ENCODE measurements at regions not wholly inside any gene's neighbourhood (a gene's known extent, or its start where the extent isn't known, plus 50 kb on each side); places are given as distances from the start of the nearest gene placed in this dataset.

DNA sequence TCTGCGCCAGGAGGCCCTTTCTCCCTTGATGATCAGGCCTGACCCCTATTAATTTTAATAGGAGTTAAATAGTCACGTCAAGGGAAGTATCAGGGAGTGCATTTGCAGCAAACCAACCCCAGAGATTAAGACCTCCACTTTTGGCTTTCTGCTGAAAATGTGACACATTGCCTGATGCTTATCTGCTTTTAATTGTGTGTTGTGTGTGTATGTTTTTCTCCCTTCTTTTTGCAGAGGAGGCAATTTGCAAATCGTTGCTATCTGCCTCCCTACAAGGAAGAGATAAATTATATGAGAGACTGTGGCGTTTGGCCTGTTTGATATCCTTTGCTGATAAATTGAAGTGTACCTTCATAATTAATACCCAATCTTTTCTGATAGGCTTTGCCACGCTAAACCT is 822.9 kb downstream of the VRK1 start:
- DNase-seq: no peak

DNA sequence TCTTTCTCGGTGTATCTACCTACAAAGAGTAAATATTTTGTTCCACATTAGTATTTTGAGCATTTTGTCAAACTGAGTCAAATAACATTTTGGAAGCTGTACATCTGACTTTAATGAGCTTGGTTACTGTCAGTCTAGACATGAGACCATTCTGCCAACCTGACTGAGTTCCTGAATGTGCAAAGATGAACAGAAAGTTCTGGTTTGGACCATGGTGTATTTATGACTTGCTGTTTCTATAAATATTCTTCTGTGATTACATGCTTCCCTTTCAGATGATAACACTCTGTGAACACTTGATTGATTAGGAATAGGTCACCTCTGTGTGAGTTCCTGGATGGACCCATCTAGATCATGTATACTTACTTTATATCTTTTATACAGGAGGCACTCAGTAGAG is 827.8 kb downstream of the VRK1 start:
- no peak for DNase-seq

DNA sequence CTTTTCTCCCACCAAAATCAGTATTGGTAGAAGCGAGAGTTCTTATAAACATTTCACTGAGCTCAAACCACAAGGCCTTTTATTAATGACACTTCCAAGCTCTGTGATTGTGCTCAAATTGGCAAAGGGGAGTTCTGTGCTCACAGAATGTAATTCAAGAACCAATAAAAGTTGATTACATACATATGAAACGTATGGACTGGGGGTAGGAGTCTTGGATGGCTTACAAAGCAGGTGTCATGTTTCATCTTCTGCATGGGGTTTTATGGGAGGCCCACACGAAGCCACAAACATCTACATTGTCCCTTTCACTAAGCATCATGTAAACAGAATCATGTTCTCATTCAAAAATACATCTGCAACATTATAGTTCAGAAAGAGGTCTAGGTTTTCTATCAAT is 828.3 kb downstream of the VRK1 start:
- DNase-seq: no peak

DNA sequence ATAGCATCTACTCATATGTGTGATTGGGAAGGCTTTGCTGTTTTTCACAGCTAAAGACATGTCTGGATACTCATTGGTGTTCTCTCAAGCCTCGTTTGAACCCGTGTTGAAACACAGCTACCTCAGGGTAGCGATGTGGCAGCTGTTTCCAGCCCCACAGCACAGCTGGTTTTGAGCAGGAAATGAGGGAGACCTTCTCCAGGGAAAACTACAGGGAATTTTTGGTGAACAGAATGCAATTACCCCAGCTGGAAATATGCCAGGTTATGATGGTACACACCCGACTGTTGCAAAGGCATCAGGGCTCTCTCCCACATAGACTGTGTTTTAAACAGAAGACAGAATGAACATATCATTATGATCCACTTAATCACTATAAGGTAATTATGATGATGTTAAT is 828.9 kb downstream of the VRK1 start:
- no peak for DNase-seq

DNA sequence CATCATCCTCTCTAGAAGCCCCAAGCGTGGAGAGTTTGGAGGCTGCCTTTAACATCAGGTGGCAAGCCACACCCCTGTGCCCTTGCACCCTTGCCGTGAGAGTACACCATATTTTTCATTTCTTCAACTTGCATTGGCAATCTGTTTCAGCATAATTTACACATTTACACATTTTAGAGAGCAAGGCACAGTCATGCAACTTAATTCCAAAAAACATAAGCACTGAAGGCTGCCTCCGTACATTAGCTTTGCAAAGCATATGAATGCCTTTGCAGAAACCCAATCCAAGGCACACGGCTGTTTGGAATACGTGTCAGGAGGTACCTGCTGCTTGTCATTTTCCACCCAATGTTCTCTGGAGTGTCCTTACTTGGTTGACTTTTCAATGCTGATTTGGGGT is 833.1 kb downstream of the VRK1 start:
- DNase-seq: no peak

DNA sequence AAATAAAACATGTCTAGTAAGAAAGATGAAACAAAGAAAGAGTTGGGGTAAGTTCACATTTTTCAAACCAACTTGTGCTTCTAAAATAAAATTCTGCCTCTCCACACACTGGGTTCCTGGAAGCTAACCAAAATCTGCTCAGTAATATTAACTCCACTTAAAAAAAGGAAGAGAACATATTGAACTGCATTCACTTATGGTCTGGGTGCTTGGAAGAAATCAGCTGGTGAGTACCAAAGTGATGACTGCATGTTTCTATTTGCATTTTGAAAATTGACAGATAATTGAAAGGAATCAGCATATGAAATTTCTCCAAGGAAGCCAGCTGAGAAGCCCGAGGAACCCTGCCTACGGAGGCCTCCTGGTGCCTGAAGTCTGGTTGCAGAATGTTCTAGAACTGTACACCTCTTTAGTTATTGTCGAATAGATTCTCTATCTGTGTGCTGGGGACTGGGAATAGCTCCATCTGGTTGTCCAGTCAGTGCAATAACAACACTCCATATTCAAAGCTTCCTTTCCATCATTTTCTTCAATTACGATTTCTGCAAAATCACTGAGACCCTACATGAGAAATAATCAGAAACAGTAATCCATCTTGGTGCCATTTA is 836.1 kb downstream of the VRK1 start:
- DNase-seq: no peak

DNA sequence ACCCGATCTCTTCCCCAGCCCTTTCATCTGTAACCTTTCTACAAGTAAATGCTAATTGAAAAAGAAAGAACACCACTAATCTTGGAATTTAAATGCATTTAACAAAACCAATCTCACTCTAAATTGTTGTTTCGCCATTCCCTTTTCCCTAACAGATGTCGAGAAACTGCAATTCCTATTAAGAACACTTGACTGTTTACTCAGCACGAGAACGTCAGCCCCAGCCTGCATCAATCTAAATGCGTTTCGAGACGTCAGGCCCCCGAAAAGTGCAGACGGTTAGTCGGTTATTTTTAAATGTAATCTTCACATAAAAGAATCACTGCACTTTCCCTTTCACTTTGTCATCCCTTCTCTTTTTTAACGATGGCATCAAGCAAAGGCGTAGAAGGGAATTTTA is 837.6 kb downstream of the VRK1 start:
- DNase-seq: peak; percentile 40

DNA sequence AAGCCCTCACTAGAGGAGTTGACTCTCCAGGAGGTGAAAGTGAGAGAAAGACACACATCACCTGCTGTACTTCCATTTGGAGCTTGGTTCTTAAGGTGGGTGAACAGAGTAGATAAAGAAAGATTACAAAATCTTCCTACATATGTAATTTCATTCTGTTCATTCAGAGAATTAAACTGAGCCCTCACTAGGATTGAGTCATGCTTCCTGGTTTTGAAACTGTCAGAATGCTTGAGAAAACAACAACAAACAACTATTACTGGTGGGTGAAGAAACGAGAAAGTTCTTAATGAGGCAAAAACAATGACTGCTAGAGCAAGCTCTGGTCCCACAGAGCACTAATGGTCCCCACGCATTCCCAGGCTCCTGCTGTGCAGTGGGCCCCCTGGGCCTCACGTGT is 841.7 kb downstream of the VRK1 start:
- DNase-seq: no peak

DNA sequence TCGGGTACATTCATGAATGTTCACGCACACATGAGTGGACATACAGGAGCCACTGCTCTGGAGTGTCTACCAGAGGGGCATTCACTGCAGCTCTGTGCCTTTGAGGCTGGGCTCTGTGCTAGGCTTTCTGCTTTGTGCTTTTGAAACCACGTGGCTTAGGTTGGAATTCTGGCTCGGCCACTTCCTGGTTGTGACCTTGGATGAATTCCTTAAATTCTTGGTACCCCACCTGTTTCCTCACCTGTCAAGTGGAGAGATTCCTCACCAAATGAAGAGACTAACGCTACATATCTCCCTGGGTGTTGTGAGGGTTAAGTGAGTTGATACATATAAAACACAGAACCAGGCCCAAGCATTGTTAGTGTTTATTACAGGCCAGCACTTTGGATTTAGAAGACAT is 842.8 kb downstream of the VRK1 start:
- no peak for DNase-seq

DNA sequence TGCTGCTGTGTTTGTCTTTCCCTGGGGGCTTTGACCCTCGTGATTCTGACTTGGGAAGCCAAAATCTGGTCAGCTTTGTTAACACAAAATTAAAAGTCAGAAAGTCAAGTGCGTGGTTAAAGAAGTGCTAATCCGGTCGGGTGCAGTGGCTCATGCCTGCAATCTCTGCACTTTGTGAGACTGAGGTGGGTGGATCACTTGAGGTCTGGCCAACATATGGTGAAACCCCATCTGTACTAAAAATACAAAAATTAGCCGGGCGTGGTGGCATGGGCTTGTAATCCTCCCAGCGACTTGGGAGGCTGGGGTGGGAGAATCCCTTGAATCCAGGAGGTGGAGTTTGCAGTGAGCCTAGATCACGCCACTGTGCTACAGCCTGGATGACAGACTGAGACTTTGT is 844.6 kb downstream of the VRK1 start:
- peak; percentile 10 for DNase-seq

DNA sequence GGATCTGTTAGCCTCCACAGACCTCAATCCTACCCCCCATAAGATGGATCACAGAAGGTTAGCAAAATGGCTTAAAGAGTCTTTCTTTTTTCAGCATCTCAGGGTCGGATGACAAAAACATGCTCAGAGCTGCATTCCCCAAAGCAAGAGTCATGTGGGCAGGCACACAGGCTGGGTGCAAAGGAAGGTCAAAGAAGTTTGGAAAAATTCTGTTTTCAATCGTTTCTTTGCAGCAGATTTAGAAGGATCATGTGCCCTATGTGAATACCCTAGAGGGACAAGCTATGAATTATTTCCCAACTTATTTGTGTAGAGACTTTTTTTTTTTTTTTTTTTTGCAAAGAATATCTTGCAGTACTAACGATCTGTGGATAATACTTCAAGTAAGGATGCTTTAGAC is 845.4 kb downstream of the VRK1 start:
- DNase-seq: no peak

DNA sequence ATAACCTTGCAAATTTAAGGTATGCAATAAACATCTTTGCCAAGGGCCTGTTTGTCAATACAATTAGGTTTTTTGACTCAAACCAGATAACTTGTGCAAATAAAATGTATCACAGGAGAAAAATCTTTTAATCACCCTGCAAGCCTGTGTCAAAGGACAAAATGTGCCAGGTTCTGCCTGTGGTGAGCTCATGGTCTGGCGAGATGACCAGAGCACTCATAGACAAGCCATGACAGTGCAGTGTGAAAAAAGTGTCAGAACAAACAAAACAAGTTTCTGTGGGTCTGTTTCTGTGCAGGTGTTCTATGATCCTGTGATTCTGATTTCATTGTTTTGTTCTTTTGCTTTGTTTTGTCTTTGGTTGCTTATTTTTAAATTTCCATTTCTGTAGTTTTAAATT is 847.2 kb downstream of the VRK1 start:
- DNase-seq: no peak

DNA sequence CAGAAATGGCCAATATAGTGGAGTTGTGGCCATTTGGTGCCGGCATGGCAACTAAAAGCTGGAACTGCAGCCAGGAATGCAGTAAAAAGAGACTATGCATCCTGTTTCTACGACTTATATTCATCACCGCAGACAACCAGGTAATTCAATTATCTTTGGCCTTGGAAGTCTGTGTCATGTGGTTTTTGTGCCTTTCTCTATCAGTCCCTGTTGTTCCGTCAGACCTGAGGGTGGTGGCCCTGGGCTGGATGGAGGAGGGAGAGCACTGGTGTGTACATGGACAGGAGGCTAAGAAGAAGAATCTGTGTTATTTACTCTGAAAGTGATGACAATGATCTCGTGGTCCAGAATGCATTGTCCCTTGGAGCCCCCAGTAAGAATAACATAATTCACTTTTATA is 852.6 kb downstream of the VRK1 start:
- no peak for DNase-seq

DNA sequence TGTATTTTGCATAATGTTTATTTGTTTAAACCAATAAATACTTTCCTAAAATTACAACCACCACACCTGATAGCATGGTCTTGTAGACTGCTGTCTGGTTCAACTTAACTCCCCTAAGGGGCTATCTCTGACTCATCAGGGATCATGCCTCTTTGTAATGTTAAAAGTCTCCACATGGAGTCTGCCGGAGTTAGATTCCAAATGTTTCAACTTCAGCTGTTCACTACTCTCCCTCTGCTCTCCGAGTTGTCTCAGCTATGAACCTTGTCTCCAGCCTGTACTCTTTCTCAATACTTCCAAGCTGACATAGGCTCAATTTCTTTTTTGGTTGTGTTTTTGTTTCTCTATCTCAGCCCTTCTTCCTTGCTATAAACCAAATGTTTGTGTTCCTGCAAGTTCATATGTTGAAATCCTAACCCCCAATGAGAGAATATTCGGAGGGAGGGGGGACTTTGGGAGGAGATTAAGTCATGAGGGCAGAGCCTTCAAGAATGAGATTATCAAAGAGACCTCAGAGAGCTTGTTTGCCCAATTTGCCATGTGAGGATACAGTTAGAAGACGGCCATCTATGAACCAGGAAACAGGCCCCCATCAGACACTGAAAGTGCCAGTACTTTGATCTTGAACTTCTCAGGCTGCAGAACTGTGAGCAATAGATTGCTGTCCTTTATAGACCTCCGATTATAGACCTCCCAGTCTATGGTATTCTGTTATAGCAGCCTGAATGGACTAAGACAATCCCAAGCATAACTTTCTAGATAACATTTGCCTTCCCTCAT is 858.2 kb downstream of the VRK1 start:
- DNase-seq: no peak

DNA sequence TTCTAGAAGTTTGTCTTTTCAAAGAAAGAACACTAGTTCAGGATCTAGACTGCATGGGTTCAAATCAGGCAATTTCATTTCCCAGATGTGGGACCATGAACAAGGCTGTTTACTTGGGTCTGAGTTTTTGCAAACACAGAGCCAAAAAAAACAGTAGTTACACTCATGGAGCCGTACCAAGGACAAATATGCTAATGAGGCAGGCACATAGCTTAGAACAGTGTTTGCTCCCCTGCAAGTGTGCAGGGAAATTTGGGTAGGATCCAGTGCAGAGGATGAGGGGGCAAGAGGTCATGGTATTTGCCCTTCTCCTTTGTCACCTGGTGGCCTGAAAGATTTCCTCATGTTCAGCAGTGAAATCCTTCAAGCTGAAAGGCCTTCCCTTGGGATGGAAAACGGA is 860.4 kb downstream of the VRK1 start:
- no peak for DNase-seq

DNA sequence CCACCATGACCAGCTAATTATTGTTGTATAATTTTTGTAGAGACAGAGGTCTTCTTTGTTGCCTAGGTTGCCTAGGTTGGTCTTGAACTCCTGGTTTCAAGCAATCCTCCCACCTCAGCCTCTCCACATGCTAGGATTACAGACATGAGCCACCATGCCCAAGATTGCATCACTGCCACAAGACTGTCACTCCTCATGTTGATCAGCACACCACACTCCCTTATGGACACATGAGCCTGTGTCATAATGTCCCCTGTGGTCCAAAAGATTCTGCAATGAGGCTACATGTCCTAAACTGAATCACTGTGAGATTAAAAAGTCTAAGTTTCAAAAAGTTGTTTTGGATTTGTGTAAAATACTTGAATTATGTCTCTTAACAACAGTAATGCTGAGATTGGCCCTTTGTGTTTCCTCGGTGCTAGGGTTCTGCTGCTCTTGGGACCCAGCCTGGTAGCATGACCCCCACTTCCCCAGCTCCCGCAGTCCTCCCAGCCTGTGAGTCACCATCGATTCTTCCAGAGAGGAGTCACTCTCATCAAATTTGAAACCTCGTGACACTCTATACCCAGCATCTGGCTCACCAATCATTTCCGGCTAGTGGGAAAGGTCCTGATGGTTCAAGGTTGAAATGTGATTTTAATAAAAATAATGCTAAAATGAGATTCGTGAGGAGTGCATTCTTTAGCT is 890.9 kb downstream of the VRK1 start:
- DNase-seq: no peak

DNA sequence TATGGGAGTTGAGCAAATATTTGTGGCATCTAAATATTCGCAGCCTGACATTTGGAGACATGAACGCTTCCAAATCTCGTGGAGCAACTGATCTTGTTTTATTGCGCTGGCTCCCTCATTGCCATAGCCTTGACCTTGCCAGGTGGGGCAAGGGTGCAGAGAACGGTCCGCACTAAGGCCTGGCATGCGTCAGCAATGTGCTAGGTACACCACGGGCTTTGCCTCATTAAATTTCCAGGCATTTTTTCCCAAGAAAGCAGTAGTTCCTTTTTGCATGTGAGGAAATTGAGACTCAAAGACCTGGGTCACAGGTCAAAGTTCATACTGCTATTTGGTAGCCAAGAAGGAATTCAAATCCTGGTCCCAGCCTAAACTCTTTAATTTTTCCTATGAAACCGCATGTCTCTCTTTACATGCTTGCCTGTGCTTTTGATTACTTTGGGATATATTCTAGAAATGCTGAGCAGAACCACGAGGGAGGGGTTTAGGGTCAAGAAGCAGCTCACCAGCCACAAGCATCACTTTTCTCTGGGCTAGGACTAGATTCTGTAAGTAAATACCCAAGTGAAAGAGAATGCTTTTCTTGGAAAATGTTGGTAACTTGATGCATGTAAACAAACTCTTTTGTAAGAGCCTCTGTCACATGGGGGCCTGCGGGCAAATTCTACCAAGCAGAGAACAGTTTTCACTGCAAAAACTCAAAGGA is 891.6 kb downstream of the VRK1 start:
- DNase-seq: no peak

DNA sequence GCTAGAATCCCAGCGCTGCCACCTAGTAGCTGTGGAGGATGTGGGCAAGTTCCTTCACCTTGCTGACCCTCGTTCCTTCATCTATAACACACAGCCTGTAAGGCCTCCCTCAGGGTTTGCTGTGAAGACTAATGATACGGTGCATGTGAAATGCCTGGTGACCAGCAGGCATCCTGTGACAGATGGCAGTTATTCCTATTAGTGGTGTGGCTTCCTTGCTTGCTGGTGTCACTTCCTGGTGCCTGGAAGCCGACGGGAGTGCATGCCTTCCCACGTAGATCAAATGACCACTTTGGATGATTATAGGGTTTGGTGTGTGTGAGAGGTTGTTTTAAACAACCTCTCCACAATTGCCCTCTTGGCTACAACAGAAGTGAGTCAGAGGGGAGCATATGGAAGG is 894.9 kb downstream of the VRK1 start:
- DNase-seq: no peak

DNA sequence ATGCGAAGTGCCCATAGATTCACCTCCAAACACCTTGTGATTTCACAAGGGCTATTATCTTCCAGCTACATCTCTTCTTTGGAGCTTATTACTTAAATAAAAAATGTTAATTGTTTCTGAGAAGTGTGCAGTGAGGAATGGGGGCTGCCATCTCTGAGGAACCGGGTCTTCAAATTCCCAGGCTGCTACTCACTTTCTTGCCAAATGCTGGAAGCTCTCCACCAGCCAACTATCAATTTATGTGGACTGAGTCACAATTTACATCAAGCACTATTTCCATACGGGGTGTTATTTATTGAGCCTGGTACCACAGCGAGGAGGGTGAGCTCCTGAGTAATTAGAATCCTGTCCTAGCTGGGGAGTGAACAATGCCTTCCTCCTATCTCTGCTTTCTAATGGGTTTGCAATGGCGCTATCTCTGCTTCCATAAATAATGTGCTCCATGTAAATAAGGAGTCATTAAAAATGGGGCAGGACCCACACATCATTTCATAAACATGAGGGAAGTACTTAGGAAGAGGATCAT is 898.3 kb downstream of the VRK1 start:
- no peak for DNase-seq

DNA sequence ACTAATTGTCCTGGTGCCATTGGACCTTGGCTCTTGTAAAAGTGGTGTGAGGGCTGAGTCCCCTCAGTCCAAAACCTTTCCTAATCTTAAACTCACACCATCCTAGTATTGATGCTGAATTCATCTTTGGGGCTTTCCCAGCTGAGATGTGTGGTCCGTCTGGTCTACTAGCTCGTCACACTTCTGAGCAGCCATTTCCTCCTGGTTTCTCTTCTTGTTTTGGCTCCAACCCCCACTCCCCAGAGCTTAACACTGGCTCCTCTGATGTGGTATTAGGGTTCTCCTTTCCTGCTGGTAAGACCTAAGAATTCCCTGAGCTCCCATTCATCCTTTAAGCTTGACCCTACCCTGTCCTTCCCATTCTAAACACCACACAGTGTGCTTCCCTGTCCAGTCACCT is 900.6 kb downstream of the VRK1 start:
- peak; percentile 48 for DNase-seq

DNA sequence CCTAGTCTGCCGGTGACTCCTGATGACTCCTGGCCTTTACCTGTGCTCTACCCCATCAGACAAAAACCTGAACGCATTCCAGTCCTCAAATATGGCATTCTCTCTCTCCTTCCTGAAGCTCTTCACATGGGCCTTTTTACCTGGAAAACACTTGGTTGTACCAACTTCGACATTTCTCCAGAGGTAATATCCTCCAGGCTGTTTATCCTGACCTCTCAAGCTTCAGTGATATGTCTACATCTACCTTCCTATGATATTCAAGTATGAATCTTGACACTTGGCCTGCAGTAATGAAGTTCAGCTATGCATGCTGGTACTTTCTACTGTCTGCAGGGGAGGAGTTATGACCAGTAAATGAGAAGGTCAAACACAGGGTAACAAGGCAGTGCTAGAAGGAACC is 901.8 kb downstream of the VRK1 start:
- DNase-seq: no peak

DNA sequence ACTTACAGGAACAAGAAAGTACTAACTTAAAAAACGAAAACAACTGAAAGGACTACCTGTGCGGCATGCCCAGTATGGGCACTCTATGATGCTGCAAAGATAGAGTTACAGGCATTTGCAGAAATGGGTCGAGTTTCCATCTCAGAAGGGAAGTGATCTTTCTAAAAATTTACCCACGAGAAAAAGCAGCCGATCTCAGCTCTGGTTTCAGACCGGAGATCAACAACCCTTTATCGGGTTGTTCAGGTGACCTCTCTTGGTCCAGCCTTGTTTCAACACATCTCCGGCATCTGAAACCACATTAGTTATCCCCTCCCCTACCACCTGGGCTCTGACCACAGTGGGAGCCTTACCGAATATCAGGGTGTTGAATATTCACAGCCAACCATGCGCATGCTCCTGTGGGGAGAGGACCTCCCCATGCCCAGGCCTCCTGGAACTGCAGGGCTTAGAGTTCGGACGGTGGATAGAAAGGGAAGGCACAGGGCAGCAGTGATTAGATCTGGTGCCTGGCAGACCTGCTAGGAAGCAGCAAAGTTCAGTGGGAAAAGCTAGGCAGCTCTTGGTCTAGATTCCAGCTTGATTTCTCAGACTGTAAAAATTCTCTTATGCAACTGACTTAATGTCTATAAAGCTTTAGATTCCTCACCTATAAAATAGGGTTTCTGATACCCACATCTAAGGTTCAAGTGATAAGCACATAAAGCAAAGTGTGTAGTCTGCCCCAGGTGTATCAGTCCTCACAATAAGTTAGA is 906.0 kb downstream of the VRK1 start:
- peak; percentile 16 for DNase-seq

Data from activated CD4-positive, alpha-beta T cell treated with anti-CD3 and anti-CD28 coated beads for 48 hours (primary cell).